IMR-90 (cell line): ENCODE measurements at regions not wholly inside any gene's neighbourhood (a gene's known extent, or its start where the extent isn't known, plus 50 kb on each side); places are given as distances from the start of the nearest gene placed in this dataset.

Source experiments
- ATAC-seq: fragments of 200-7000 bp; cut with Tn5 transposase; 2 replicates; pipeline ENCODE4 v1.9.1; 2020; ENCODE audit warnings: low read depth, mild to moderate bottlenecking, moderate library complexity
- BruUV-seq: library from RNA; stranded (reverse); fragments of 400-500 nt; replicated peaks from 2 replicates; lab custom pipeline; 2021; lab: Mats Ljungman, UMichigan
- CTCF ChIA-PET: fragments of 300-600 bp; formaldehyde crosslinking; extraction: SDS; loops from one replicate; lab custom pipeline; 2021; ENCODE audit warnings: antibody characterized with exemption; lab: Yijun Ruan, JAX
- POLR2A ChIA-PET: fragments of 300-600 bp; sonication (Branson Sonifier 250); formaldehyde crosslinking; loops from one replicate; lab custom pipeline; 2022; ENCODE audit warnings: antibody characterized with exemption; ENCODE audit not compliant: unreplicated experiment; lab: Charles Lee
- DNase-seq: peaks from one replicate; pipeline ENCODE4 v3.0.0; 2013
- H2AFZ ChIP-seq: replicated peaks from 2 replicates; pipeline ENCODE3; 2013; ENCODE audit warnings: low read length, mild to moderate bottlenecking; ENCODE audit not compliant: poor library complexity
- H2AK5ac ChIP-seq: 2 replicates; pipeline ENCODE4 v1.6.1; 2013; ENCODE audit warnings: low read depth, low read length, inconsistent platforms
- H2AK9ac ChIP-seq: replicated peaks from 2 replicates; pipeline ENCODE3; 2013; ENCODE audit warnings: mild to moderate bottlenecking, low read depth, low read length, moderate library complexity; ENCODE audit not compliant: poor library complexity
- H2BK120ac ChIP-seq: 2 replicates; pipeline ENCODE4 v1.6.1; 2013; ENCODE audit warnings: low read depth, low read length, inconsistent platforms
- H2BK15ac ChIP-seq: 3 replicates; pipeline ENCODE4 v1.6.1; 2013; ENCODE audit warnings: low read depth, low read length, inconsistent platforms
- H2BK20ac ChIP-seq: 2 replicates; pipeline ENCODE4 v1.6.1; 2013; ENCODE audit warnings: low read depth, mild to moderate bottlenecking, inconsistent platforms, low read length, moderate library complexity
- H2BK5ac ChIP-seq: 2 replicates; pipeline ENCODE4 v1.6.1; 2013; ENCODE audit warnings: mild to moderate bottlenecking, low read depth, low read length, inconsistent platforms; ENCODE audit not compliant: poor library complexity, severe bottlenecking
- H3K14ac ChIP-seq: replicated peaks from 2 replicates; pipeline ENCODE4 v1.6.1; 2013; ENCODE audit warnings: low read depth, low read length, inconsistent platforms
- H3K18ac ChIP-seq: 2 replicates; pipeline ENCODE4 v1.6.1; 2013; ENCODE audit warnings: low read depth, low read length, control low read depth
- H3K23ac ChIP-seq: 2 replicates; pipeline ENCODE4 v1.6.1; 2013; ENCODE audit warnings: low read depth, low read length, inconsistent platforms
- H3K27ac ChIP-seq: 2 replicates; pipeline ENCODE4 v1.5.1; 2013; ENCODE audit warnings: mild to moderate bottlenecking, control low read depth, low read length; ENCODE audit not compliant: insufficient read depth
- H3K27me3 ChIP-seq: 2 replicates; pipeline ENCODE4 v1.6.1; 2013; ENCODE audit warnings: low read length; ENCODE audit not compliant: control insufficient read depth, insufficient read depth
- H3K36me3 ChIP-seq: 2 replicates; pipeline ENCODE4 v1.6.1; 2013; ENCODE audit warnings: low read length, mixed read lengths; ENCODE audit not compliant: control insufficient read depth, insufficient read depth
- H3K4ac ChIP-seq: 2 replicates; pipeline ENCODE4 v1.6.1; 2013; ENCODE audit warnings: low read depth, low read length, inconsistent platforms
- H3K4me1 ChIP-seq: 2 replicates; pipeline ENCODE4 v1.6.1; 2013; ENCODE audit warnings: low read length, mixed read lengths; ENCODE audit not compliant: control insufficient read depth, insufficient read depth
- H3K4me2 ChIP-seq: 2 replicates; pipeline ENCODE4 v1.6.1; 2013; ENCODE audit warnings: low read depth, mild to moderate bottlenecking, control low read depth, low read length, moderate library complexity
- H3K4me3 ChIP-seq: 2 replicates; pipeline ENCODE4 v1.5.1; 2013; ENCODE audit warnings: low read depth, mild to moderate bottlenecking, control low read depth, low read length, moderate library complexity; ENCODE audit not compliant: insufficient read depth
- H3K56ac ChIP-seq: 2 replicates; pipeline ENCODE4 v1.6.1; 2013; ENCODE audit warnings: low read length, inconsistent platforms; ENCODE audit not compliant: insufficient read depth; ENCODE audit errors: extremely low read depth
- H3K79me1 ChIP-seq, 2 experiments: 2 replicates each; pipeline ENCODE4 v1.6.1; 2013; ENCODE audit warnings: low read length in 2 of 2, inconsistent platforms in 1 of 2, low read depth in 1 of 2
- H3K9ac ChIP-seq: 2 replicates; pipeline ENCODE4 v1.6.1; 2013; ENCODE audit warnings: low read depth, low read length, control low read depth
- H3K9me1 ChIP-seq: 2 replicates; pipeline ENCODE4 v1.6.1; 2013; ENCODE audit warnings: low read length, inconsistent platforms; ENCODE audit not compliant: insufficient read depth
- H3K9me3 ChIP-seq: 2 replicates; pipeline ENCODE4 v1.6.1; 2013; ENCODE audit warnings: low read length; ENCODE audit not compliant: control insufficient read depth, insufficient read depth
- H4K20me1 ChIP-seq: 2 replicates; pipeline ENCODE4 v1.6.1; 2013; ENCODE audit warnings: low read length, inconsistent platforms; ENCODE audit not compliant: insufficient read depth
- H4K5ac ChIP-seq: 2 replicates; pipeline ENCODE4 v1.6.1; 2013; ENCODE audit warnings: mild to moderate bottlenecking, low read depth, low read length, control low read depth
- H4K8ac ChIP-seq, 2 experiments: 2 replicates each; pipeline ENCODE4 v1.6.1; 2013; ENCODE audit warnings: low read depth in 2 of 2, low read length in 2 of 2, control low read depth in 1 of 2, inconsistent platforms in 1 of 2
- H4K91ac ChIP-seq: 2 replicates; pipeline ENCODE4 v1.6.1; 2013; ENCODE audit warnings: low read depth, low read length, inconsistent platforms; ENCODE audit not compliant: insufficient read depth
- CHD1 ChIP-seq: IDR thresholded peaks from 2 replicates; pipeline ENCODE4 v1.6.1; 2012; ENCODE audit warnings: low read depth, low read length, improper control_type of control experiment
- NFE2L2 ChIP-seq: fragments of 150-350 bp; IDR thresholded peaks from 2 replicates; pipeline ENCODE4 v1.6.1; 2016; ENCODE audit warnings: low read depth, mild to moderate bottlenecking, low read length
- dilution Hi-C: fragments of 300-500 bp; cut with HindIII; formaldehyde crosslinking; loops from one replicate; pipeline ENCODE4 v1.14.3; 2018; ENCODE audit warnings: low sequenced_read_pairs; ENCODE audit not compliant: unreplicated experiment
- in situ Hi-C: fragments of 300-500 bp; cut with MboI; formaldehyde crosslinking; loops from 3 replicates; pipeline ENCODE4 v1.14.3; 2019; ENCODE audit warnings: low sequenced_read_pairs, inconsistent platforms, mixed read lengths
- intact Hi-C: fragments of 100-400 bp; cut with micrococcal nuclease; formaldehyde crosslinking; loops from 2 replicates; pipeline ENCODE4 v1.10.0; 2022

DNA sequence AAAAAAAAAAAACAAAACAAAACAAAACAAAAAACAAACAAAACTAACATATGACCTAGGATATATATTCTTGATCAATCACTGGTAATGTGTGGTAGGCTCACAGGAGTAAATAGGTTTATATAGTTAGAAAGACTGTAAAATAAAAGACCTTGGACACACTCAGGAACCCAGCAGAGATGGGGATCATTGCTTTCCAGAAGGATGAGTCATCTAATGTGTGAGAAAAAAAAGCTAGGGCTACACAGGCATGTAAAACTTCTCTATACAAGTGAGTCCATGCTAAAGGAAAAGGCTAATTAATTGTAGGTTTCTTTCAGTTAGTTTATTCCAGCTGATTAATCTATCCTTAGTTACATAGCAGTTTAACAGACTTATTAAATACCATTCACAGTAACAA lies 710.3 kb upstream of the ARPP21 start:
- ATAC-seq: no peak
- Histone ChIP-seq H4K91ac (no peak overlapping the region), H3K27ac (no peak overlapping the region), H3K14ac (no peak overlapping the region), H3K4ac (no peak overlapping the region), H2BK120ac (no peak overlapping the region), H3K4me2 (no peak overlapping the region), H2AFZ (no peak overlapping the region), H3K36me3 (no peaks in the 10 kb centered on the region), H3K56ac (no peak overlapping the region), H3K18ac (no peak overlapping the region), H4K8ac (no peak overlapping the region), H2BK15ac (no peak overlapping the region), H2BK5ac (no peak overlapping the region), H3K79me1 (no peaks in the 10 kb centered on the region), H4K20me1 (no peaks in the 10 kb centered on the region), H2BK20ac (no peak overlapping the region), H3K9me1 (no peaks in the 10 kb centered on the region), H2AK5ac (no peak overlapping the region), H3K9ac (no peak overlapping the region), H3K4me3 (no peak overlapping the region), H2AK9ac (no peak overlapping the region), H4K5ac (no peak overlapping the region), H3K27me3 (no peaks in the 10 kb centered on the region), H3K9me3 (peaks cover 7% of the 10 kb centered on the region; the same call in 1 of the 2 replicates), H3K4me1 (no peaks in the 10 kb centered on the region), H3K23ac (no peak overlapping the region)
- TF ChIP-seq NFE2L2: no peak
- TF ChIP-seq CHD1: no peak
- in situ Hi-C loops (no loop called here), dilution Hi-C loops (no loop called here), intact Hi-C loops (no loop called here)
- ChIA-PET CTCF (no interaction called here), POLR2A (no interaction called here)
- no peak for DNase-seq
- no TSS peak for BruUV-seq
